DOHH2 (cell line): ENCODE measurements at regions not wholly inside any gene's neighbourhood (a gene's known extent, or its start where the extent isn't known, plus 50 kb on each side); places are given as distances from the start of the nearest gene placed in this dataset.

Experiments used
- H3F3A ChIP-seq: fragments of 200-600 bp; sonication (generic), shearing (Covaris generic); 2 replicates; pipeline ENCODE4 v1.6.0; 2016; ENCODE audit warnings: antibody characterized with exemption, mild to moderate bottlenecking; ENCODE audit not compliant: control insufficient read depth, insufficient read depth
- H3K27ac ChIP-seq: fragments of 200-600 bp; sonication (generic); 2 replicates; pipeline ENCODE4 v1.5.1; 2014; ENCODE audit warnings: low read depth, mild to moderate bottlenecking, low read length, moderate library complexity
- H3K27me3 ChIP-seq: fragments of 200-600 bp; sonication (generic); 2 replicates; pipeline ENCODE4 v1.6.1; 2014; ENCODE audit warnings: mild to moderate bottlenecking, low read length, mixed read lengths; ENCODE audit not compliant: control insufficient read depth
- H3K36me3 ChIP-seq: fragments of 200-600 bp; sonication (generic); 2 replicates; pipeline ENCODE4 v1.6.1; 2014; ENCODE audit warnings: mild to moderate bottlenecking, low read length, moderate library complexity, mixed read lengths; ENCODE audit not compliant: control insufficient read depth
- H3K4me1 ChIP-seq: fragments of 200-600 bp; sonication (generic); 2 replicates; pipeline ENCODE4 v1.6.1; 2014; ENCODE audit warnings: mild to moderate bottlenecking, low read length, mixed read lengths; ENCODE audit not compliant: control insufficient read depth
- H3K4me2 ChIP-seq: fragments of 200-600 bp; sonication (generic); 2 replicates; pipeline ENCODE4 v1.6.0; 2014; ENCODE audit warnings: mild to moderate bottlenecking, low read length, moderate library complexity
- H3K4me3 ChIP-seq: fragments of 200-600 bp; sonication (generic); 2 replicates; pipeline ENCODE4 v1.5.1; 2014; ENCODE audit warnings: mild to moderate bottlenecking, low read length, mixed read lengths
- H3K79me2 ChIP-seq: fragments of 200-600 bp; sonication (generic); 2 replicates; pipeline ENCODE4 v1.6.1; 2014; ENCODE audit warnings: mild to moderate bottlenecking, low read length, mixed read lengths; ENCODE audit not compliant: control insufficient read depth
- H3K9me2 ChIP-seq: fragments of 200-600 bp; sonication (generic); replicated peaks from 2 replicates; pipeline ENCODE4 v1.6.1; 2014; ENCODE audit warnings: mild to moderate bottlenecking, low read length, mixed read lengths; ENCODE audit not compliant: control insufficient read depth
- H3K9me3 ChIP-seq: fragments of 200-600 bp; sonication (generic); 2 replicates; pipeline ENCODE4 v1.6.1; 2014; ENCODE audit warnings: antibody characterized with exemption, low read length, mixed read lengths; ENCODE audit not compliant: control insufficient read depth, insufficient read depth
- H4K20me1 ChIP-seq: fragments of 200-600 bp; sonication (generic); 2 replicates; pipeline ENCODE4 v1.6.0; 2014; ENCODE audit warnings: low read depth, mild to moderate bottlenecking, antibody characterized with exemption, low read length, moderate library complexity; ENCODE audit not compliant: control insufficient read depth, insufficient read depth
- CTCF ChIP-seq: fragments of 200-600 bp; sonication (generic); IDR thresholded peaks from one replicate; pipeline ENCODE4 v1.5.1; 2014; ENCODE audit warnings: antibody characterized with exemption, mild to moderate bottlenecking, low read depth, low read length; ENCODE audit not compliant: poor library complexity, severe bottlenecking
- EZH2phosphoT487 ChIP-seq: fragments of 200-600 bp; sonication (generic); IDR thresholded peaks from 2 replicates; pipeline ENCODE4 v1.6.1; 2017; ENCODE audit warnings: borderline replicate concordance, mild to moderate bottlenecking, antibody characterized with exemption, low read length, moderate library complexity, mixed read lengths

- Histone ChIP-seq H3K27ac (no peak overlapping the region), H3K4me3 (no peak overlapping the region), H3F3A (no peaks in the 10 kb centered on the region), H3K36me3 (no peaks in the 10 kb centered on the region), H3K9me2 (no peaks in the 10 kb centered on the region), H3K27me3 (no peaks in the 10 kb centered on the region), H3K4me1 (no peaks in the 10 kb centered on the region), H4K20me1 (no peaks in the 10 kb centered on the region), H3K9me3 (no peaks in the 10 kb centered on the region), H3K79me2 (no peaks in the 10 kb centered on the region), H3K4me2 (no peak overlapping the region)
- TF ChIP-seq CTCF (no peak), EZH2phosphoT487 (no peak)
Measured at GRCh38 chr3:20353286-20353685, 167.3 kb upstream of the SGO1 start.

- no peak overlapping the region for H3K4me2 ChIP-seq
- H3K79me2 ChIP-seq, result no peaks in the 10 kb centered on the region
Measured at GRCh38 chr3:20352546-20353179, 166.7 kb upstream of the SGO1 start.

GRCh38 chr3:20350449-20350848 is 164.4 kb upstream of the SGO1 start:
- H3K27me3 ChIP-seq, result no peaks in the 10 kb centered on the region
- no peak overlapping the region for H3K4me2 ChIP-seq

More at GRCh38 chr3:20352546-20353179, 166.7 kb upstream of the SGO1 start:
- no peaks in the 10 kb centered on the region for H4K20me1 ChIP-seq
- no peaks in the 10 kb centered on the region for H3K4me1 ChIP-seq
- no peaks in the 10 kb centered on the region for H3K27me3 ChIP-seq
- no peaks in the 10 kb centered on the region for H3F3A ChIP-seq
- no peak overlapping the region for H3K27ac ChIP-seq
- no peak overlapping the region for H3K4me3 ChIP-seq
- no peaks in the 10 kb centered on the region for H3K36me3 ChIP-seq
- no peaks in the 10 kb centered on the region for H3K9me2 ChIP-seq
- TF ChIP-seq EZH2phosphoT487 (no peak), CTCF (no peak)
- H3K9me3 ChIP-seq, result no peaks in the 10 kb centered on the region

More at GRCh38 chr3:20350449-20350848, 164.4 kb upstream of the SGO1 start:
- no peaks in the 10 kb centered on the region for H3F3A ChIP-seq
- H3K9me3 ChIP-seq, result no peaks in the 10 kb centered on the region
- H3K4me3 ChIP-seq, result no peak overlapping the region
- H3K27ac ChIP-seq, result no peak overlapping the region
- H3K9me2 ChIP-seq, result no peaks in the 10 kb centered on the region
- H3K4me1 ChIP-seq, result no peaks in the 10 kb centered on the region
- TF ChIP-seq CTCF (no peak), EZH2phosphoT487 (no peak)
- H4K20me1 ChIP-seq, result no peaks in the 10 kb centered on the region
- H3K36me3 ChIP-seq, result no peaks in the 10 kb centered on the region
- H3K79me2 ChIP-seq, result no peaks in the 10 kb centered on the region
